Endothelial cell of umbilical vein (primary cell): ENCODE measurements at regions not wholly inside any gene's neighbourhood (a gene's known extent, or its start where the extent isn't known, plus 50 kb on each side); places are given as distances from the start of the nearest gene placed in this dataset.

Experiments used
- BruUV-seq: library from RNA; stranded (reverse); fragments of 400-500 nt; replicated peaks from 2 replicates; lab custom pipeline; 2021; lab: Mats Ljungman, UMichigan
- CTCF ChIA-PET: fragments of 300-600, 350-600 bp; sonication (Branson Sonifier 250); formaldehyde crosslinking; loops from one replicate; lab custom pipeline; 2021; ENCODE audit warnings: antibody characterized with exemption, inconsistent platforms; lab: Charles Lee
- POLR2A ChIA-PET: fragments of 300-600, 350-600 bp; sonication (Branson Sonifier 250); formaldehyde crosslinking; loops from one replicate; lab custom pipeline; 2021; ENCODE audit warnings: antibody characterized with exemption, inconsistent platforms; lab: Charles Lee
- DNase-seq: peaks from one replicate; pipeline ENCODE4 v3.0.0-alpha.2; 2011; ENCODE audit warnings: low read depth, low spot score
- FAIRE-seq: peaks from 2 replicates; lab custom pipeline; 2011; peaks lifted over from hg19 to GRCh38; lab: Jason Lieb, UNC
- H2AFZ ChIP-seq: 2 replicates; pipeline ENCODE4 v1.6.0; 2012; ENCODE audit warnings: low read depth, low read length, control low read depth, inconsistent platforms
- H3K27ac ChIP-seq: 2 replicates; pipeline ENCODE4 v1.5.1; 2011; ENCODE audit warnings: low read depth, mild to moderate bottlenecking, control low read depth, low read length, moderate library complexity; ENCODE audit not compliant: insufficient read depth
- H3K27me3 ChIP-seq, 2 experiments: 2 replicates each; pipeline versions ENCODE4 v1.6.0 to v1.6.1; 2011; ENCODE audit warnings: low read length in 2 of 2, mixed read lengths in 1 of 2; ENCODE audit not compliant: control insufficient read depth in 2 of 2, insufficient read depth in 2 of 2
- H3K36me3 ChIP-seq, 2 experiments: 2 replicates in 1 of 2; 3 replicates in 1 of 2; pipeline ENCODE4 v1.5.1; 2011; ENCODE audit warnings: low read length in 2 of 2, mild to moderate bottlenecking in 1 of 2, moderate library complexity in 1 of 2; ENCODE audit not compliant: control insufficient read depth in 2 of 2, insufficient read depth in 2 of 2; ENCODE audit errors: extremely low read depth in 1 of 2
- H3K4me1 ChIP-seq: 3 replicates; pipeline ENCODE4 v1.5.1; 2011; ENCODE audit warnings: mild to moderate bottlenecking, low read length; ENCODE audit not compliant: control insufficient read depth, insufficient read depth; ENCODE audit errors: extremely low read depth
- H3K4me2 ChIP-seq: 2 replicates; pipeline ENCODE4 v1.6.1; 2011; ENCODE audit warnings: low read length, control low read depth, mixed read lengths; ENCODE audit not compliant: insufficient read depth
- H3K4me3 ChIP-seq, 3 experiments: fragments of 200-600 bp in 1 of 3; sonication (generic), shearing (Covaris generic) in 1 of 3; replicated peaks in 1 of 3; 2 replicates each; pipeline ENCODE4 v1.5.1; 2011 to 2016; ENCODE audit warnings: control low read depth in 3 of 3, low read length in 3 of 3, mild to moderate bottlenecking in 2 of 3, inconsistent platforms in 1 of 3, low read depth in 1 of 3, moderate library complexity in 1 of 3; ENCODE audit not compliant: insufficient read depth in 1 of 3
- H3K79me2 ChIP-seq: 2 replicates; pipeline ENCODE4 v1.6.0; 2012; ENCODE audit warnings: low read length, inconsistent platforms; ENCODE audit not compliant: control insufficient read depth, insufficient read depth
- H3K9ac ChIP-seq: replicated peaks from 2 replicates; pipeline ENCODE3; 2011; ENCODE audit warnings: low read length, control low read depth; ENCODE audit not compliant: insufficient read depth; ENCODE audit errors: extremely low read depth
- H3K9me1 ChIP-seq: replicated peaks from 3 replicates; pipeline ENCODE4 v1.6.0; 2011; ENCODE audit warnings: mild to moderate bottlenecking, low read length; ENCODE audit not compliant: control insufficient read depth, insufficient read depth; ENCODE audit errors: extremely low read depth
- H3K9me3 ChIP-seq: replicated peaks from 2 replicates; pipeline ENCODE4 v1.5.1; 2012; ENCODE audit warnings: low read length, inconsistent platforms; ENCODE audit not compliant: control insufficient read depth, insufficient read depth
- H4K20me1 ChIP-seq: replicated peaks from 2 replicates; pipeline ENCODE3; 2011; ENCODE audit warnings: mild to moderate bottlenecking, low read length; ENCODE audit not compliant: control insufficient read depth, insufficient read depth; ENCODE audit errors: extremely low read depth
- EZH2 ChIP-seq: IDR thresholded peaks from 2 replicates; pipeline ENCODE4 v1.6.1; 2012; ENCODE audit warnings: borderline replicate concordance, low read depth, mild to moderate bottlenecking, moderate library complexity, low read length, inconsistent platforms; ENCODE audit not compliant: severe bottlenecking
- FOS ChIP-seq: IDR thresholded peaks from 2 replicates; pipeline ENCODE4 v1.6.1; 2011; ENCODE audit warnings: mild to moderate bottlenecking, low read length, moderate library complexity, borderline replicate concordance; ENCODE audit not compliant: insufficient read depth
- GATA2 ChIP-seq: IDR thresholded peaks from 2 replicates; pipeline ENCODE4 v1.7.0; 2011; ENCODE audit warnings: low read depth, mild to moderate bottlenecking, moderate library complexity, mixed read lengths, low read length; ENCODE audit not compliant: insufficient read length, insufficient read depth
- JUN ChIP-seq: IDR thresholded peaks from 2 replicates; pipeline ENCODE4 v1.6.1; 2011; ENCODE audit warnings: borderline replicate concordance, low read depth; ENCODE audit not compliant: insufficient read length, insufficient read depth
- MYC ChIP-seq: IDR thresholded peaks from one replicate; pipeline ENCODE4 v1.6.1; 2011; ENCODE audit warnings: mild to moderate bottlenecking, low read depth, low read length
- POLR2AphosphoS5 ChIP-seq: IDR thresholded peaks from 2 replicates; pipeline ENCODE4 v1.6.1; 2012; ENCODE audit warnings: low read depth, mild to moderate bottlenecking, control low read depth, low read length, moderate library complexity; ENCODE audit not compliant: insufficient read depth
- dilution Hi-C: fragments of 300-500 bp; cut with MboI; formaldehyde crosslinking; loops from one replicate; pipeline ENCODE4 v1.15.0; 2019; ENCODE audit warnings: low sequenced_read_pairs; ENCODE audit not compliant: extremely low pct_ligation_motif_present
- intact Hi-C: fragments of 100-400 bp; cut with micrococcal nuclease; formaldehyde crosslinking; loops from one replicate; pipeline ENCODE4 v1.10.0; 2022

- H3K4me1 ChIP-seq = no peaks in the 10 kb centered on the region
- ChIA-PET POLR2A (no interaction called here), CTCF (interaction anchor here (1.0 to 1.4 kb wide), 2 partner anchors 14 to 16 kb away, joined by 3 read pairs; no protein-coding TSS in a partner anchor)
- no peaks in the 10 kb centered on the region for H3K79me2 ChIP-seq
- H4K20me1 ChIP-seq = no peaks in the 10 kb centered on the region
- H3K4me2 ChIP-seq = no peak overlapping the region
- FAIRE-seq (no peak), DNase-seq (peak; percentile 20)
- intact Hi-C loops (no loop called here), dilution Hi-C loops (no loop called here)
- no peaks in the 10 kb centered on the region for H3K27me3 ChIP-seq
- no peak overlapping the region for H3K4me3 ChIP-seq
- no peaks in the 10 kb centered on the region for H3K9me1 ChIP-seq
- H3K36me3 ChIP-seq = no peaks in the 10 kb centered on the region
- H2AFZ ChIP-seq = no peak overlapping the region
- TF ChIP-seq MYC = no peak
- TF ChIP-seq JUN = peak; percentile 42
- no peak overlapping the region for H3K27ac ChIP-seq
- BruUV-seq = no TSS peak
- no peaks in the 10 kb centered on the region for H3K9me3 ChIP-seq
- no peak overlapping the region for H3K9ac ChIP-seq
These were observed 109.6 kb downstream of the KLF5 start for GRCh38 chr13:73168226-73168952.

- Histone ChIP-seq H4K20me1 (no peaks in the 10 kb centered on the region), H3K9me1 (no peaks in the 10 kb centered on the region), H3K4me1 (no peaks in the 10 kb centered on the region), H3K4me3 (no peak overlapping the region), H3K36me3 (no peaks in the 10 kb centered on the region), H3K9ac (no peak overlapping the region), H3K79me2 (no peaks in the 10 kb centered on the region), H3K27me3 (no peaks in the 10 kb centered on the region), H3K27ac (no peak overlapping the region), H3K4me2 (no peak overlapping the region), H3K9me3 (no peaks in the 10 kb centered on the region), H2AFZ (no peak overlapping the region)
- intact Hi-C loops (no loop called here), dilution Hi-C loops (no loop called here)
- POLR2A ChIA-PET = no interaction called here
- DNase-seq (no peak), FAIRE-seq (no peak)
- TF ChIP-seq FOS (no peak), MYC (no peak), GATA2 (no peak), POLR2AphosphoS5 (no peak), EZH2 (no peak)
- BruUV-seq = no TSS peak
- CTCF ChIA-PET = interaction anchor here (1.0 to 1.4 kb wide), 2 partner anchors 12 to 15 kb away, joined by 3 read pairs; no protein-coding TSS in a partner anchor
These were observed 108.4 kb downstream of the KLF5 start for GRCh38 chr13:73167028-73167820.
